ENCODE measurements at regions not wholly inside any gene's neighbourhood (a gene's known extent, or its start where the extent isn't known, plus 50 kb on each side); places are given as distances from the start of the nearest gene placed in this dataset.
"Not testable (repeated sequence)": the region's sequence is repeated elsewhere in the genome, so short reads cannot be mapped to it uniquely, and the experiment has no call there.

- TF ChIP-seq EZH2 (IDR thresholded peaks at IDR 0.05; ENCODE audit: low read length, unreplicated experiment) (no peak), CTCF (conservative IDR thresholded peaks at IDR 0.05; ENCODE audit: low read depth, low read length) (no peak), EZH2phosphoT487 (IDR thresholded peaks at IDR 0.05; ENCODE audit: borderline replicate concordance, low read length) (no peak)
- no peak overlapping the region for H3K4me2 ChIP-seq (ENCODE audit: low read length)
- POLR2A ChIA-PET (ENCODE audit: unreplicated experiment) = no interaction called here
- H4K20me1 ChIP-seq (ENCODE audit: low read length) = no peaks in the 10 kb centered on the region
- DNase-seq = peak; percentile 58
- CTCF ChIA-PET = no interaction called here
- no peak overlapping the region for H3K9ac ChIP-seq (ENCODE audit: low read length)
- H2AFZ ChIP-seq (ENCODE audit: low read length) = no peak overlapping the region
- no peaks in the 10 kb centered on the region for H3K9me2 ChIP-seq (replicated peaks; ENCODE audit: low read length)
- no peaks in the 10 kb centered on the region for H3F3A ChIP-seq (ENCODE audit: low read length, unreplicated experiment)
- H3K79me2 ChIP-seq (ENCODE audit: low read length) = no peaks in the 10 kb centered on the region
- H3K4me3 ChIP-seq (ENCODE audit: low read length) = no peak overlapping the region
- no peak overlapping the region for H3K27ac ChIP-seq (ENCODE audit: low read length)
- BruUV-seq (replicated peaks) = no TSS peak
- intact Hi-C loops (cut with micrococcal nuclease) = no loop called here
- no peak for ATAC-seq
- H3K4me1 ChIP-seq (ENCODE audit: insufficient read depth, low read length) = peaks cover 8% of the 10 kb centered on the region; the same call in 1 of the 2 replicates
- no peaks in the 10 kb centered on the region for H3K9me3 ChIP-seq (ENCODE audit: low read length)
- no peaks in the 10 kb centered on the region for H3K36me3 ChIP-seq (ENCODE audit: low read depth, low read length)
- no peaks in the 10 kb centered on the region for H3K27me3 ChIP-seq (ENCODE audit: low read length)
These were observed 151.1 kb upstream of the MAMLD1 start for GRCh38 chrX:150211988-150212387.

GRCh38 chrX:150212672-150213480 is 150.2 kb upstream of the MAMLD1 start:
- Histone ChIP-seq H2AFZ (ENCODE audit: low read length) (no peak overlapping the region), H3K27ac (ENCODE audit: low read length) (no peak overlapping the region), H3K4me2 (ENCODE audit: low read length) (no peak overlapping the region), H3K36me3 (ENCODE audit: low read depth, low read length) (no peaks in the 10 kb centered on the region), H4K20me1 (ENCODE audit: low read length) (no peaks in the 10 kb centered on the region), H3K9ac (ENCODE audit: low read length) (no peak overlapping the region), H3K9me3 (ENCODE audit: low read length) (no peaks in the 10 kb centered on the region), H3K79me2 (ENCODE audit: low read length) (no peaks in the 10 kb centered on the region), H3K4me3 (ENCODE audit: low read length) (no peak overlapping the region), H3K9me2 (replicated peaks; ENCODE audit: low read length) (no peaks in the 10 kb centered on the region), H3F3A (ENCODE audit: low read length, unreplicated experiment) (no peaks in the 10 kb centered on the region), H3K27me3 (ENCODE audit: low read length) (no peaks in the 10 kb centered on the region), H3K4me1 (ENCODE audit: insufficient read depth, low read length) (peaks cover 8% of the 10 kb centered on the region; the same call in 1 of the 2 replicates)
- ChIA-PET CTCF (no interaction called here), POLR2A (ENCODE audit: unreplicated experiment) (no interaction called here)
- ATAC-seq (no peak), DNase-seq (no peak)
- TF ChIP-seq CTCF (conservative IDR thresholded peaks at IDR 0.05; ENCODE audit: low read depth, low read length) (no peak), EZH2 (IDR thresholded peaks at IDR 0.05; ENCODE audit: low read length, unreplicated experiment) (no peak), EZH2phosphoT487 (IDR thresholded peaks at IDR 0.05; ENCODE audit: borderline replicate concordance, low read length) (no peak)
- no TSS peak for BruUV-seq (replicated peaks)
- intact Hi-C loops (cut with micrococcal nuclease) = no loop called here

- intact Hi-C loops (cut with micrococcal nuclease) = no loop called here
- Histone ChIP-seq H3K9ac (ENCODE audit: low read length) (no peak overlapping the region), H3K4me2 (ENCODE audit: low read length) (no peak overlapping the region), H3K9me3 (ENCODE audit: low read length) (no peaks in the 10 kb centered on the region), H4K20me1 (ENCODE audit: low read length) (no peaks in the 10 kb centered on the region), H3K36me3 (ENCODE audit: low read depth, low read length) (no peaks in the 10 kb centered on the region), H3K4me3 (ENCODE audit: low read length) (no peak overlapping the region), H3K9me2 (replicated peaks; ENCODE audit: low read length) (no peaks in the 10 kb centered on the region), H3K79me2 (ENCODE audit: low read length) (no peaks in the 10 kb centered on the region), H3K4me1 (ENCODE audit: insufficient read depth, low read length) (peaks cover 8% of the 10 kb centered on the region; the same call in 1 of the 2 replicates), H3K27me3 (ENCODE audit: low read length) (no peaks in the 10 kb centered on the region), H3K27ac (ENCODE audit: low read length) (no peak overlapping the region), H3F3A (ENCODE audit: low read length, unreplicated experiment) (no peaks in the 10 kb centered on the region), H2AFZ (ENCODE audit: low read length) (no peak overlapping the region)
- ATAC-seq (no peak), DNase-seq (no peak)
- no TSS peak for BruUV-seq (replicated peaks)
- TF ChIP-seq CTCF (conservative IDR thresholded peaks at IDR 0.05; ENCODE audit: low read depth, low read length) (no peak), EZH2 (IDR thresholded peaks at IDR 0.05; ENCODE audit: low read length, unreplicated experiment) (no peak), EZH2phosphoT487 (IDR thresholded peaks at IDR 0.05; ENCODE audit: borderline replicate concordance, low read length) (no peak)
- ChIA-PET CTCF (no interaction called here), POLR2A (ENCODE audit: unreplicated experiment) (no interaction called here)
These were observed 149.6 kb upstream of the MAMLD1 start for GRCh38 chrX:150213481-150214030.

- H3K4me3 ChIP-seq (ENCODE audit: low read length); POLR2A ChIA-PET (ENCODE audit: unreplicated experiment); H2AFZ ChIP-seq (ENCODE audit: low read length); H3K27me3 ChIP-seq (ENCODE audit: low read length); H3K36me3 ChIP-seq (ENCODE audit: low read depth, low read length); intact Hi-C loops (cut with micrococcal nuclease); H3K79me2 ChIP-seq (ENCODE audit: low read length); H3K4me2 ChIP-seq (ENCODE audit: low read length); H3K9ac ChIP-seq (ENCODE audit: low read length); BruUV-seq (replicated peaks); H3F3A ChIP-seq (ENCODE audit: low read length, unreplicated experiment); H4K20me1 ChIP-seq (ENCODE audit: low read length); ATAC-seq; H3K27ac ChIP-seq (ENCODE audit: low read length); DNase-seq; H3K4me1 ChIP-seq (ENCODE audit: insufficient read depth, low read length); CTCF ChIA-PET; H3K9me3 ChIP-seq (ENCODE audit: low read length); H3K9me2 ChIP-seq (replicated peaks; ENCODE audit: low read length): not testable (repeated sequence)
These were observed 147.1 kb upstream of the MAMLD1 start for GRCh38 chrX:150216000-150216399.

All from PC-3 (cell line).